ENCODE measurements at regions not wholly inside any gene's neighbourhood (a gene's known extent, or its start where the extent isn't known, plus 50 kb on each side); places are given as distances from the start of the nearest gene placed in this dataset.

DNA sequence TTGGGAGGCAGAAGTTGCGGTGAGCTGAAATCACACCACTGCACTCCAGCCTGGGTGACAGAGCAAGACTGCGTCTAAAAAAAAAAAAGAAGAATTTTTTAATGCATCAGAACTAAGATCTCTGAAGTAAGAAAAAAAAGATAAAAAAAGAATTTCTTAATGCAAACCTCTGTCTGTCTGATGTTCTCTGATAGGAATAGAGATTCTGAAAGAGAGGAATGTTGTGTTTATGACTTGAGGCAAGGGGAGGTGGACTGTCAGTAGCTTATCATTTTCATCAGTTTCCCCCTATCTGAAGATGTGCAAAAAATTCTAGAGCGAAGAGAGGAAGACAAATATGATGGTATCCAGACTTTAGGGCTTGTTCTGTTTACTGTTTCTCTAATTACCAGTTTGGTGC, 121.5 kb downstream of the SEC23IP start:
- TF ChIP-seq CTCF (IDR thresholded peaks at IDR 0.05; ENCODE audit: low read length), result no peak
- no peak for TF ChIP-seq EZH2 (optimal IDR thresholded peaks at IDR 0.05; ENCODE audit: low read depth, low read length)
